MM.1S (cell line): ENCODE measurements at regions not wholly inside any gene's neighbourhood (a gene's known extent, or its start where the extent isn't known, plus 50 kb on each side); places are given as distances from the start of the nearest gene placed in this dataset.
A peak's percentile ranks its signal among the peaks of the same experiment; 100 is the strongest.

ENCODE experiments used
- DNase-seq: peaks from one replicate; pipeline ENCODE4 v3.0.0-alpha.2; 2015
- H2AFZ ChIP-seq: fragments of 300-600 bp; sonication (generic); 2 replicates; pipeline ENCODE4 v1.6.0; 2016; ENCODE audit warnings: antibody characterized with exemption, low read length
- H3F3A ChIP-seq: fragments of 300-600 bp; sonication (generic); 2 replicates; pipeline ENCODE4 v1.6.1; 2016; ENCODE audit warnings: mild to moderate bottlenecking, antibody characterized with exemption, low read length, moderate library complexity, mixed read lengths; ENCODE audit not compliant: insufficient read depth
- H3K27ac ChIP-seq: fragments of 300-600 bp; sonication (generic); 2 replicates; pipeline ENCODE4 v1.5.1; 2016; ENCODE audit warnings: mild to moderate bottlenecking, low read length
- H3K27me3 ChIP-seq: fragments of 300-600 bp; sonication (generic); replicated peaks from 2 replicates; pipeline ENCODE4 v1.6.0; 2016; ENCODE audit warnings: low read length; ENCODE audit not compliant: insufficient read depth
- H3K36me3 ChIP-seq: fragments of 300-600 bp; sonication (generic); replicated peaks from 2 replicates; pipeline ENCODE4 v1.6.1; 2016; ENCODE audit warnings: mild to moderate bottlenecking, low read length, mixed read lengths; ENCODE audit not compliant: insufficient read depth
- H3K4me1 ChIP-seq: fragments of 300-600 bp; sonication (generic); 2 replicates; pipeline ENCODE4 v1.6.1; 2016; ENCODE audit warnings: low read length, mixed read lengths
- H3K4me2 ChIP-seq: fragments of 300-600 bp; sonication (generic); 2 replicates; pipeline ENCODE4 v1.6.0; 2016; ENCODE audit warnings: low read depth, low read length
- H3K4me3 ChIP-seq: fragments of 300-600 bp; sonication (generic); 2 replicates; pipeline ENCODE4 v1.5.1; 2016; ENCODE audit warnings: low read length, mixed read lengths
- H3K79me2 ChIP-seq: fragments of 300-600 bp; sonication (generic); 2 replicates; pipeline ENCODE4 v1.6.1; 2016; ENCODE audit warnings: mixed run types, low read length, mixed read lengths
- H3K9ac ChIP-seq: fragments of 300-600 bp; sonication (generic); 2 replicates; pipeline ENCODE4 v1.6.1; 2016; ENCODE audit warnings: low read length, mixed read lengths
- H3K9me2 ChIP-seq: fragments of 300-600 bp; sonication (generic); replicated peaks from 2 replicates; pipeline ENCODE4 v1.6.1; 2016; ENCODE audit warnings: mild to moderate bottlenecking, low read length, mixed read lengths; ENCODE audit not compliant: insufficient read depth
- H3K9me3 ChIP-seq: fragments of 300-600 bp; sonication (generic); replicated peaks from 2 replicates; pipeline ENCODE4 v1.6.1; 2016; ENCODE audit warnings: mild to moderate bottlenecking, low read length, mixed read lengths; ENCODE audit not compliant: insufficient read depth
- H4K20me1 ChIP-seq: fragments of 300-600 bp; sonication (generic); 2 replicates; pipeline ENCODE4 v1.6.1; 2016; ENCODE audit warnings: mild to moderate bottlenecking, low read length, moderate library complexity, mixed read lengths; ENCODE audit not compliant: insufficient read depth
- CTCF ChIP-seq: fragments of 300-600 bp; sonication (generic); IDR thresholded peaks from 2 replicates; pipeline ENCODE4 v1.5.1; 2016; ENCODE audit warnings: antibody characterized with exemption, low read length, mixed read lengths
- EZH2 ChIP-seq: fragments of 300-600 bp; sonication (generic); optimal IDR thresholded peaks from 2 replicates; pipeline ENCODE3; 2017; ENCODE audit warnings: low read depth, mild to moderate bottlenecking, antibody characterized with exemption, low read length, mixed read lengths
- EZH2phosphoT487 ChIP-seq: fragments of 300-600 bp; sonication (generic); IDR thresholded peaks from 2 replicates; pipeline ENCODE4 v1.6.1; 2018; ENCODE audit warnings: antibody characterized with exemption, low read length

GRCh38 chr18:7366597-7366996 is 135.7 kb downstream of the LRRC30 start:
- no peaks in the 10 kb centered on the region for H3K9me2 ChIP-seq
- H3F3A ChIP-seq: no peaks in the 10 kb centered on the region
- H3K9ac ChIP-seq: no peak overlapping the region
- H3K36me3 ChIP-seq: no peaks in the 10 kb centered on the region
- no peaks in the 10 kb centered on the region for H3K27me3 ChIP-seq
- no peaks in the 10 kb centered on the region for H3K4me1 ChIP-seq
- H3K4me3 ChIP-seq: no peak overlapping the region
- no peaks in the 10 kb centered on the region for H3K9me3 ChIP-seq
- H3K4me2 ChIP-seq: no peak overlapping the region; the same call in 1 of the 2 replicates
- no peak for TF ChIP-seq CTCF
- no peak for TF ChIP-seq EZH2
- TF ChIP-seq EZH2phosphoT487: no peak
- no peak overlapping the region for H3K27ac ChIP-seq
- no peaks in the 10 kb centered on the region for H4K20me1 ChIP-seq
- H3K79me2 ChIP-seq: no peaks in the 10 kb centered on the region
- no peak for DNase-seq
- H2AFZ ChIP-seq: peak overlapping the region; percentile 22

GRCh38 chr18:7367336-7367735 is 136.4 kb downstream of the LRRC30 start:
- H3K9me3 ChIP-seq: no peaks in the 10 kb centered on the region
- H3K9ac ChIP-seq: no peak overlapping the region
- TF ChIP-seq EZH2phosphoT487 (no peak), CTCF (no peak), EZH2 (no peak)
- no peak for DNase-seq
- no peaks in the 10 kb centered on the region for H3F3A ChIP-seq
- no peaks in the 10 kb centered on the region for H3K9me2 ChIP-seq
- no peaks in the 10 kb centered on the region for H3K4me1 ChIP-seq
- H3K4me3 ChIP-seq: no peak overlapping the region
- no peak overlapping the region for H2AFZ ChIP-seq
- H3K79me2 ChIP-seq: no peaks in the 10 kb centered on the region
- H3K27me3 ChIP-seq: no peaks in the 10 kb centered on the region
- no peak overlapping the region for H3K27ac ChIP-seq
- no peaks in the 10 kb centered on the region for H4K20me1 ChIP-seq
- H3K36me3 ChIP-seq: no peaks in the 10 kb centered on the region
- H3K4me2 ChIP-seq: no peak overlapping the region

GRCh38 chr18:7369006-7369405 is 138.1 kb downstream of the LRRC30 start:
- Histone ChIP-seq H3K9me2 (no peaks in the 10 kb centered on the region), H2AFZ (no peak overlapping the region), H3K4me3 (no peak overlapping the region), H3K4me1 (no peaks in the 10 kb centered on the region), H3K4me2 (no peak overlapping the region), H3K79me2 (no peaks in the 10 kb centered on the region), H3K9ac (no peak overlapping the region), H3K36me3 (no peaks in the 10 kb centered on the region), H3F3A (no peaks in the 10 kb centered on the region), H4K20me1 (no peaks in the 10 kb centered on the region), H3K9me3 (no peaks in the 10 kb centered on the region), H3K27me3 (no peaks in the 10 kb centered on the region), H3K27ac (no peak overlapping the region)
- TF ChIP-seq EZH2phosphoT487 (no peak), CTCF (no peak), EZH2 (no peak)
- no peak for DNase-seq
